ENCODE measurements at regions not wholly inside any gene's neighbourhood (a gene's known extent, or its start where the extent isn't known, plus 50 kb on each side); places are given as distances from the start of the nearest gene placed in this dataset.

GRCh38 chr4:166311169-166311568 lies 438.1 kb downstream of the TLL1 start:
- TF ChIP-seq CTCF (IDR thresholded peaks at IDR 0.05) = no peak
- TF ChIP-seq POLR2AphosphoS5 (IDR thresholded peaks at IDR 0.05) = no peak

Data from esophagus muscularis mucosa (tissue), 3 donors.